Mesothelial cell of epicardium (in vitro differentiated cells): ENCODE measurements at regions not wholly inside any gene's neighbourhood (a gene's known extent, or its start where the extent isn't known, plus 50 kb on each side); places are given as distances from the start of the nearest gene placed in this dataset.

Source experiments
- DNase-seq, 2 experiments: peaks; one replicate each; pipeline ENCODE4 v3.0.0; 2021; ENCODE audit warnings: low spot score in 2 of 2; ENCODE audit not compliant: unreplicated experiment in 2 of 2
- H3K27ac Mint-ChIP-seq: 2 replicates; pipeline ENCODE4 v1.8.0; 2021; ENCODE audit warnings: mixed read lengths
- H3K27me3 Mint-ChIP-seq: 2 replicates; pipeline ENCODE4 v1.8.0; 2021; ENCODE audit warnings: low read depth, mixed read lengths
- H3K36me3 Mint-ChIP-seq: 2 replicates; pipeline ENCODE4 v1.8.0; 2021; ENCODE audit warnings: mixed read lengths
- H3K4me1 Mint-ChIP-seq: 2 replicates; pipeline ENCODE4 v1.8.0; 2021; ENCODE audit warnings: mixed read lengths
- H3K4me3 Mint-ChIP-seq: 2 replicates; pipeline ENCODE4 v1.8.0; 2021; ENCODE audit warnings: mild to moderate bottlenecking, moderate library complexity, mixed read lengths
- H3K9me3 Mint-ChIP-seq: 2 replicates; pipeline ENCODE4 v1.8.0; 2021; ENCODE audit warnings: mixed read lengths
- CTCF ChIP-seq: fragments of 200-600 bp; sonication (generic); IDR thresholded peaks from one replicate; pipeline ENCODE4 v1.5.0; 2021; ENCODE audit warnings: antibody characterized with exemption; ENCODE audit not compliant: unreplicated experiment

GRCh38 chr3:127352612-127353011 lies 64.8 kb upstream of the PRR20G start:
- H3K36me3 Mint-ChIP-seq, result no peaks in the 10 kb centered on the region
- no peak for TF ChIP-seq CTCF
- H3K27ac Mint-ChIP-seq, result no peak overlapping the region
- no peaks in the 10 kb centered on the region for H3K4me1 Mint-ChIP-seq
- DNase-seq, result no peak
- H3K4me3 Mint-ChIP-seq, result no peak overlapping the region
- H3K9me3 Mint-ChIP-seq, result peaks cover 17% of the 10 kb centered on the region
- peaks cover 47% of the 10 kb centered on the region for H3K27me3 Mint-ChIP-seq

- no peak for DNase-seq
- TF ChIP-seq CTCF, result no peak
- H3K4me3 Mint-ChIP-seq, result no peak overlapping the region
- peaks cover 51% of the 10 kb centered on the region for H3K27me3 Mint-ChIP-seq
- H3K27ac Mint-ChIP-seq, result no peak overlapping the region
- peaks cover 10% of the 10 kb centered on the region for H3K9me3 Mint-ChIP-seq
- H3K36me3 Mint-ChIP-seq, result no peaks in the 10 kb centered on the region
- no peaks in the 10 kb centered on the region for H3K4me1 Mint-ChIP-seq
Observed at GRCh38 chr3:127351775-127352350, 64.0 kb upstream of the PRR20G start.

GRCh38 chr3:127351321-127351720 lies 63.5 kb upstream of the PRR20G start:
- Mint-ChIP-seq H3K27ac (no peak overlapping the region), H3K36me3 (no peaks in the 10 kb centered on the region), H3K4me3 (no peak overlapping the region), H3K9me3 (peaks cover 10% of the 10 kb centered on the region), H3K4me1 (no peaks in the 10 kb centered on the region), H3K27me3 (peaks cover 56% of the 10 kb centered on the region)
- no peak for DNase-seq
- no peak for TF ChIP-seq CTCF

GRCh38 chr3:127350172-127351050 lies 62.6 kb upstream of the PRR20G start:
- TF ChIP-seq CTCF, result no peak
- DNase-seq, result no peak
- H3K27me3 Mint-ChIP-seq, result peaks cover 66% of the 10 kb centered on the region

GRCh38 chr3:127349501-127350171 lies 61.8 kb upstream of the PRR20G start:
- H3K4me3 Mint-ChIP-seq, result no peak overlapping the region
- no peaks in the 10 kb centered on the region for H3K36me3 Mint-ChIP-seq
- no peaks in the 10 kb centered on the region for H3K9me3 Mint-ChIP-seq
- no peak for TF ChIP-seq CTCF
- H3K27ac Mint-ChIP-seq, result no peak overlapping the region
- no peak for DNase-seq
- peaks cover 67% of the 10 kb centered on the region for H3K27me3 Mint-ChIP-seq
- no peaks in the 10 kb centered on the region for H3K4me1 Mint-ChIP-seq

More at GRCh38 chr3:127350172-127351050, 62.6 kb upstream of the PRR20G start:
- no peak overlapping the region for H3K27ac Mint-ChIP-seq
- no peaks in the 10 kb centered on the region for H3K4me1 Mint-ChIP-seq
- peaks cover under 1% of the 10 kb centered on the region for H3K9me3 Mint-ChIP-seq
- H3K36me3 Mint-ChIP-seq, result no peaks in the 10 kb centered on the region
- H3K4me3 Mint-ChIP-seq, result no peak overlapping the region
